H4 (cell line): ENCODE measurements at regions not wholly inside any gene's neighbourhood (a gene's known extent, or its start where the extent isn't known, plus 50 kb on each side); places are given as distances from the start of the nearest gene placed in this dataset.

Experiments
- DNase-seq: peaks from one replicate; pipeline ENCODE4 v3.0.0-alpha.2; 2015; ENCODE audit warnings: low spot score

DNA sequence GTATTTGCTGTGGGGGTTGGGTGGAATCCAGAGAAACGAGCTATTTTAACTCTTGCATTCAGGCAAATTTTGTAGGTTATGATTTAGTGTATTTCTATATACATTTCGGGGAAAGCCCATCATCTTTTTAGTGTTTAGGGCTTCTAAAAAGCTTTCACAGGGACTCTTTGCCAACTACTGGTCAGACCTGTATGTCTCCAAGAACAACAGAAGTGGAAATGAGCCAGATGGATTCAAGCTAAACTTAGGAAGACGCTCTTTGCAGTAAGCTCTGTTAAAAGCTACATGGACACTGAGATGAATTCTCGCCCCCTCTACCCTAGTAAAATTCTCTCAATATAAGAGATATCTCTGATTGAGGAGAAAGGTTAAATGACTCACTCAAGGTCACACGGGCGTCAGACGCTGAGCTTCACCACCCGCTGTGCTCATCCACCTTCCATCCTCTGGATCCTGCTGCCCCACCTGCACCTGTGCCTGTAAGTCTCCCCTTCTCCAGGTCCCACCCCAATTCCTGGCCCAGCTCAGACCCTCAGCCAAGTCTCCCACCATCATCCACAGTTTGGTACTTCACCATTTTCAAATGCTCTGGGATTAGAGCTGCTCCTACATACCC is 85.6 kb downstream of the MARCHF4 start:
- DNase-seq: no peak

DNA sequence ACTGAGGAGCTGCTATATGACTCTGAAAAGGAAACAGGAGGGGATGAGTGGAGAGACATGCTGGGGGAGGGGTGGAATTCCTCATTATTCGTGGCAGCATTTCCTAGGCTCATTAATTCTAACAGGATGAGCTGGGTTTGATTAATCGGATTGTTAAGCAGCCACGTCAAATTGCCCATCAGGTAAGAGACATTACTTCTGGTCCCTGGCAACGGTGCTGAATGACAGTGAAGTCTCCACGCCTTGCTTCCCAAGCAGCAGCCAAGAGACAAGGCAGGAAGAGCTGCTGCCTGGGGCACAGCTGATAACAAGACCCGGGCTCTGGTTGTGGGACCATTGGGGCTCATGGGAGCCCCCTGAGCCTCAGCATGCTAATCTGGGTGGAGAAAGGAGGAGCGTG is 86.6 kb downstream of the MARCHF4 start:
- no peak for DNase-seq

DNA sequence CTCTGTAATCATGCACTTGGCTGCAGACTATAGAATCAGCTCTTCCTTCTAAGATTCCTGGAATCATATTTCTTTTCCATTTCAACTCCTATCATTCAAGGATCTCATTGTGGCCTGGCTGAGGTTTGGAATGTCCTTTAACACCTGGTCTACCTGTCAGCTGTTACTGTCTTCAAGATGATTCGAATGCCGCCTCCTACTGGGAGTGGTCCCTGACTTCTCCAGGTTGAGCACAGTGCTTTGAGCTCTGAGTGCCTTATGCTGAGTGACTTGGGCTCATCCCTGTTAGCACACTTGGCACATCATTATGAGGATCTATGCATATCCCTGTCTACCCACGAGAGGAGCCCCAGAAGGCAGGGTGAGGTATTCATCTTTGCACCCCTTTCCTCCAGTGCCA is 87.6 kb downstream of the MARCHF4 start:
- no peak for DNase-seq

DNA sequence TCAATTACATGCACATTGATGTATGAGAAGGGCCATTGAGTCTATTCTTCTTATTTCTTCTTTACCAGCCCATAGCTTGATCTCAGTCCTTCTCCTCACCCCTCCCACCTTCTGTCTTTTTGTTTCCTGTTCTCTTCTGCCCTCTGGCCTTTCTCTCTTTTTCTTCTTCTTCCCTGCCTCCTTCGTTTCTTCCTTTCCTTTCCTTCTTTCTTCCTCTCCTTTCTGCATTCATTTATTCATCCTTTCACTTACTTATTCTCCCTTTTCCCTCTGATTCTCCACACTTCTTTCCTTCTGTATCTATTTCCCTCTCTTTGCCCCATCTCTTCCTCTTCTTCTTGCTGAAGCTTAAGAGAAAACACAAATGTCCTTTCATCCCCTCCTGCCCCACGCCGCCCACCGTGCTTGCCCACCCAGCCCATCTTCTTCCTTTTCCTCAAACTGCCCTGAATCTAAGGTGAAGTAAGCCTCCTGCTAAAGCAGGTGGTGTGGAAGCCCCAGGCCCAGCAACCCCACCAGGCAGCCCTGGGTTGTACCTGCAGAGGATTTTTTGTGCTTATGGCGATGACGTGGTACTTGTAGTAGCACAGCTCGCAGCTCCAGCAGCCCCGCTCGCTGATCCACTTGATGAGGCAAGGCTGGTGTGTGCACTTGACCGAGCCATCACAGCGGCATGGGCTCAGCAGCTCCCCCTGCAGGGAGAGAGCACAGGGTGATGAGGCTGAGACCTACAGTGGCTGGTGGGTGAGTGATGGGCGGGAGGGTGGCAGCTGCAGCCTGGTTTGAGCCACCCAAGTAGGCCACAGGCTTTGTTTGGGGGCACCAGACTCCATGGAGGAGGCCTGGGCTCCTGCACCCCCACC is 89.0 kb downstream of the MARCHF4 start:
- DNase-seq: no peak

DNA sequence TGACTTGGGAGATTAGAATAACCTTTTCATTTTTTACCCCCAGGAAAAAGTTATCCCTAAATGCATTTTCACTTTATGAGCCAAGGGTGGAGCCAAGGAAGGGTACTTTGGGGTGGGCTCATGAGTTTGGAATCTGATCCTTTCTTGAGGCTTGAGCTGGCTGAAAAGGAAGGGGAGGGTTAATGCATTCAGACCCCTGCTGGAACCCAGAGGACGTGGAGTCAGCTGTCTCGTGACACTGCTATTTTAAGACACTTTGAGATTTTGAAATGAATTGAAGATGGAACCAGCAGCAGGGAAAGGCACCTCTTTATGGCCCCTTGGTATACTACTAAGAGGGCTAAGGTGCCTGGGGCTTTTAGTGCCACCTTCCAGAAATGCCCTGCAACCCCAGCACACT is 90.4 kb downstream of the MARCHF4 start:
- no peak for DNase-seq

DNA sequence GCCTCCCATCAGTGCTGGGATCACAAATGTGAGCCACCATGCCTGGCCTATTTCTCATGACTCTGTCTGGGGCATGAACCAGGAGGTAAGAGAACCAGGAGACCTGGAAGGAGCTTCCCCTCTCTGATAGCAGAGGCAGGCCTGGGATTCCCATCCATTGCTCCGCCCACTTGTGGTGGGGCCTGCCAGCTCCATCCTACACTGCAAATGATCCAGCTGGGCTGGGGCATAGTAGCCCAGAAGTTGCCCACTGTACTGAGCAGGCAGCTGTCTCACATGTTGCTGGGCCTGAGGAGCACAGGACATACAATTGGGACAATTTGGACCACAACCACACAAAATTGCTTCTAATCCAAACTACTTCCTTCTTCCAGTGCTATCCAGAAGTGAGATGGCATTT is 91.0 kb downstream of the MARCHF4 start:
- no peak for DNase-seq

DNA sequence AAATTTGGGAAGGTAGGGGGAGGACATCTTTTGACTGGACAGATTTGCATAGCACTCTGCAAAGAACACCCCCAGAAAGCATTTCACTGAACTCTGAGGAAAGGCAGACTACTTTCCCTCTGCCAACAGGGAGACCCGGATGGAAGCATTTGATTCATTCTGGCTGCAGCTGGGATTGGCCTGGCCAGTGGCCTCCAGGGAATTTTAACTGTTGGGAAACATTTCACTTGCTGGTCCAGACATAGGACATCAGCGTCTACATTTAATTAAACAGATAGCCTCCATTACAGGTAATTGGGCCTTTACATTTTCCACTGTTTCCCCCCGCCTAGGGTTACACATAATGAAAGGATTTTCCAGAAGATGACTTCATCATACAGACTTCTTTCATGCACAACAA is 92.8 kb downstream of the MARCHF4 start:
- no peak for DNase-seq

DNA sequence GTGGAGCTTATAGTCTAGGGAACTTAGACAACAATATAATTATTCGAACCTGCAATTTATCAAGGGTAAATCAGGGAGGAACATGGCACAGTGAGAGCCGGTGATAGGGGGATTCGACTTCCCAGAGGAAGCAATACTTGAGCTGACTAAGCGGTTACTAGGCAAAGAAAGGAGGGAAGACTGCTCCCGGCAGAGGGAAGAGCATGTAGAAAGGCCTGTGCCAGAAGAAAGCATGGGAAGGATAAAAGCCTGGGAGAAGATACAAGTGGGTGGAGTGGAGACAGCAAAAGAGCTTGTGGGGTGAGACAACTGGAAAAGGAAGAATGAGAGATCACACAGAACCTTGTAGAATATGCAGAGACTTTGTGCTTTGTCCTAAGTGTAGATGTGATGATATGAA is 93.3 kb downstream of the MARCHF4 start:
- DNase-seq: no peak

DNA sequence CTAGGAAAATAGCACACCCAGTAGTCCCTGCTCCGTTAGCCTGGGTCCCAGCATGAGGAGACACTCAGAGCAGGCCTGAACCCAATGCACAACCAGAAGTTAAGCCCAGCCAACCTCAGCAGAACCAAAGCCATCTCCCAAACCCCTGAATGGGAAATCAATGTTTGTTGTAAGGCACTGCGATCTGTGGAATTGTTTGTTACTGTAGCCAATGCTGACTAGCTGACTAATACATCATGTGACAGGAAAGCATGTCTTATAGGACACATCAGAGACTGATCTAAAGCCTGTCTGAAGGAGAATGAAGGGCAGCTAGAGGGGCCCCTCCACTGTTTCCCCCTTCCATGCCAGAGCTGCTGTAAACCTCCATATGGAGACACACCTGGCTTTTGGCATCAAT is 96.4 kb downstream of the MARCHF4 start:
- no peak for DNase-seq

DNA sequence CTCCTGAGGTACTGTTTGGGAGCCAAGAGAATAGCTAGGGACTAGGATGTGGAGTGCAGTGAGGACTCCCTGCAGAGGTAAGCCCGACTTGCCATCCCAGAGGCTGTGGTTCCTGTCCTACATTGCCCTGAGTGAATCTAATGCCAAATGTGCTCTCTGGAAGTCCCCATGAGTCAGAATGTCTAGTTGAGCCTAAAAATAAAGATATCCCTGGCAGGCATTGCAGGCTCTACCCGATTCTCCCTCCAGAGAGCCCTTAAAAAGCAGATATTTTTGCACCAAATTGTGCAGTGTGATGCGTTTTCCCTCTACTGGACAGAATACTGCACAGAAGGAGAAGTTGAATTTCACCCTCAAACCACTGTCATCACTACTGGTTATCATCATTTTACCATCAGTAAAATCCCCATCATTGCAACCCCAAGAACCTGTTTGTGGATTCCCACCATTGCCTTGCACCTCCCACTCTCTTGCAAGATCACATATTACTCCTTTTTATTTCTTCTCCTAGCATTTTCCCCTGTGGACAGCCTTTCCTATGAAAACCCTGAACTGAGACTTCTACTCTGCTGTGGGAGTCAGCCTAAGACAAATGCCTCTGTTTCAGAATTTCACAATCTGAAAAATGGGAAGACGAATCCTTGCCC is 98.0 kb downstream of the MARCHF4 start:
- DNase-seq: no peak

DNA sequence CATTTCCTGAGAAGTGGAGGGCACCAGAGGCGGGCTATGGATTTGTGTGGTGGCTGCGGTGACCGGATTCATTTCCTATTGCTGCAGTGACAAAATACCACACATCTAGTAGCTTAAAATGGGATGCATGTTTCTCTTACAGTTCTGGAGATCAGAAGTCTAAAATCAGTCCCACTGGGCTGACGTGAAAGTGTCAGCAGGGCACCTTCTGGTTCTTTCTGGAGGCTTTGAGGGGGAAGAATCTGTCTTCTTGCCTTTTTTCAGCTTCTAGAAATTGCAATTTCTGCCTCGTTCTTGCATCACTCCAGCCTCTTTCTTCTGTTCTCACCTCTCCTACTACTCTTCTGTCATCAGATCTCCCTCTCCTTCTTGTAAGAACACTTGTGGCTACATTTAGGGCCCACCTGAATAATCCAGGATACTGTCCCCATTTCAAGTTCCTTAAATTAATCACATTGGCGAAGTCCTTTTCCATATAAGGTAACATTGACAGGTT is 111.2 kb downstream of the MARCHF4 start:
- no peak for DNase-seq

DNA sequence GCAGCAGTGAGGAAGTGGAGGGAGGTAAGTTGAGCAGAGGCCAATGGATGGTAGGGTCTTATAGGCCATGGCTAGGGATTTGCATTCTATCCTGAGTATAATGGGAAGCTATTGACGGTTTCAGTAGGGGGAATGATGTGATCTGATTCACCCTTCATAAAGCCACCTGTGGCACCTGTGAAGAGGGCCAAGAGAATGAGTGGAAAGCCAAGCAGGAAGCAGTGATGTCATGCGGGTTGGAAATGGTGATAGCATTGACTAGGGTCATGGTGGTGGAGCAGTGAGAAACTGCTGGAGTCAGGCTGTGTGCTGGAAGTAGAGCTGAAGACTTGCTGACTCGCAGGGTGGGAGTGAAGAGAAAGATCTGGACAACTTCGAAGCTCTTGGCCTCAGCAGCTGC is 111.7 kb downstream of the MARCHF4 start:
- no peak for DNase-seq

DNA sequence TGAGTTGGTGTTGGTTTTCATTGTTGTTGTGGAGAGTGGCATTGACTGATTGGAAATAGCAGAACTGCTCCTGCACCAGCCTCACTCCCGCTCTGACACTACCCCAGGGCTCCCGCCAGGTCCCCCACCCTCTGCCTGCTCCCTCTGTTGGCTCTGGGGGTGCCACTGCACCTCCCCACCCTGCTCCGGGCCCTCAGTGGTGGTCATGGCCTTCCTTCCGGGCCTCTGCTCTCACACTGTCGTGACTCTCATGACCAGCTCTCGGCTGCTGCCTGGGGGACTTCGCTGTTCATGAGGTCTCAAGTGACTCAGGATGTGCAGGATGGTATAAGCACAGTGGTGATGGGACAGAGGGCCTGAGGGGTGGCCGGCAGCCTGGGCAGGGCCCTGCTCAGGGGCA is 113.2 kb downstream of the MARCHF4 start:
- no peak for DNase-seq

DNA sequence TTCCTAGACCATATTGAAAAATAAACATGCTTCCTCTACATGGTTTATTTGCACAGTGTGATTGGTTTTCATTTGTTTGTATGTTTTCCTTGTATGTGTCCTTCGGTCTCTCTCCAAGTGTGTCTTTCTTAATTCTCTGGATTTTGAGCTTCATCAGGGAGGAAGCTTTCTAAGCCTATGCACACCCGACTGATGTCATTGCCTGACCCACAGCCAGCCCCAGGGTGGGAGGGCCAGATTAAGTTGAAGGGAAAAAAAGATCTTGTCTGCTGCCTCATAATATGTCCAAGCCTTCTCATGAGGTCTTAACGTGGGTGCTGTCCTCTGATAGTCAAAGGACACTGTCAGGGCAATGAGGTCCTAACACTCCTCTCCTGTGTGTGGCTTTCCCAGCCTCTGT is 115.2 kb downstream of the MARCHF4 start:
- no peak for DNase-seq
